Esophagus muscularis mucosa (tissue), 4 donors: ENCODE measurements at regions not wholly inside any gene's neighbourhood (a gene's known extent, or its start where the extent isn't known, plus 50 kb on each side); places are given as distances from the start of the nearest gene placed in this dataset.

Experiments
- EP300 ChIP-seq: sonication (generic); formaldehyde crosslinking; IDR thresholded peaks from one replicate; pipeline ENCODE4 v1.6.1; 2017; ENCODE audit warnings: antibody characterized with exemption
- POLR2A ChIP-seq: fragments of 450-650 bp; IDR thresholded peaks from one replicate; pipeline ENCODE4 v1.6.1; 2017; ENCODE audit warnings: antibody characterized with exemption, moderate library complexity, mild to moderate bottlenecking, low read depth
- TF ChIP-seq, protein P1 (sequence below), 3 experiments: fragments of 200-600 bp in 2 of 3; fragments of 450-650 bp in 1 of 3; sonication (generic) in 2 of 3; IDR thresholded peaks; one replicate each; pipeline ENCODE4 v1.5.1; 2017 to 2019; ENCODE audit warnings: antibody characterized with exemption in 3 of 3, mild to moderate bottlenecking in 2 of 3, moderate library complexity in 1 of 3

GRCh38 chr15:93477188-93477587 lies 388.2 kb upstream of the RGMA start:
- TF ChIP-seq, protein P1, sequence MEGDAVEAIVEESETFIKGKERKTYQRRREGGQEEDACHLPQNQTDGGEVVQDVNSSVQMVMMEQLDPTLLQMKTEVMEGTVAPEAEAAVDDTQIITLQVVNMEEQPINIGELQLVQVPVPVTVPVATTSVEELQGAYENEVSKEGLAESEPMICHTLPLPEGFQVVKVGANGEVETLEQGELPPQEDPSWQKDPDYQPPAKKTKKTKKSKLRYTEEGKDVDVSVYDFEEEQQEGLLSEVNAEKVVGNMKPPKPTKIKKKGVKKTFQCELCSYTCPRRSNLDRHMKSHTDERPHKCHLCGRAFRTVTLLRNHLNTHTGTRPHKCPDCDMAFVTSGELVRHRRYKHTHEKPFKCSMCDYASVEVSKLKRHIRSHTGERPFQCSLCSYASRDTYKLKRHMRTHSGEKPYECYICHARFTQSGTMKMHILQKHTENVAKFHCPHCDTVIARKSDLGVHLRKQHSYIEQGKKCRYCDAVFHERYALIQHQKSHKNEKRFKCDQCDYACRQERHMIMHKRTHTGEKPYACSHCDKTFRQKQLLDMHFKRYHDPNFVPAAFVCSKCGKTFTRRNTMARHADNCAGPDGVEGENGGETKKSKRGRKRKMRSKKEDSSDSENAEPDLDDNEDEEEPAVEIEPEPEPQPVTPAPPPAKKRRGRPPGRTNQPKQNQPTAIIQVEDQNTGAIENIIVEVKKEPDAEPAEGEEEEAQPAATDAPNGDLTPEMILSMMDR (IDR thresholded peaks at IDR 0.05) = no peak
- no peak for TF ChIP-seq POLR2A
- TF ChIP-seq EP300 = no peak
